GM19467 (cell line): ENCODE measurements at regions not wholly inside any gene's neighbourhood (a gene's known extent, or its start where the extent isn't known, plus 50 kb on each side); places are given as distances from the start of the nearest gene placed in this dataset.

ENCODE experiments used
- ATAC-seq: cut with Tn5 transposase; IDR thresholded peaks from one replicate; pipeline ENCODE4 v1.9.1; 2021; ENCODE audit warnings: mild to moderate bottlenecking, moderate library complexity; ENCODE audit not compliant: unreplicated experiment

DNA sequence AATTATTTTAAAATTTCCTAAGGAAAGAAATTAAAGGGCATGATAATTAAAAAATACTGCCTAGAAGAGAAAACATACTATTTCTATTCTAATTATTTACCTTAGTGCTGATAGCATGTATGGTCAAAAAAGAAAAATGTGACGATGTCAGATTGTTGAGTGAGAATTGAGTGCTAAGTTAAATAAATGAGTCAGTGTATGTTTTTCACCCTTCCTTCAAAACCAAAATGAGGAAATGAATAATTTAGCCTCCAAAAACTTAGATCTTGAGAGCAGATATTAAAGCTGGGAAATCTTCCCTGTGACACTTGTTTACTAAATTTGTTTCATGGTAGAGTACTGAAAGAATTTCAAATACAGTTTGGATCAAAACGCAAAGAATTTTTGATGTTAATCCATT, 58.6 kb upstream of the NYAP2 start:
- ATAC-seq: no peak

DNA sequence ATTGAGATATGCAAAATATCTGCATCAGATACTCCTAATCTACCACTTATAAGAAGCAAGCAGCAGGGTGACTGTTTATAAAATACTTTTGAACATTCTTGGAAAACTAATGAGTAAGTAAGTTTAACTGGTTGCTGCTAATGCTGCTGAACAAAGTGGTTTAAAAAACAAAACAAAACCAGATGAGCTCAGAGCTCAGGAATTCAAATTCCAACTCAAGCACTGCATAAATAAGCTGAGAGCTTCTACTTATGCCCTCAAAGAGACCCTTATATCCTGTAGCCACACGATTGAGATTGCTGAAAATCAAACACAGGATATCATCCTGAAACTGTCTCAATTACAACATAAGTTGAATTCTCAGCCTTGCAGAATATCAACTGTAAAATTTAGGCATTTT, 62.3 kb upstream of the NYAP2 start:
- no peak for ATAC-seq

DNA sequence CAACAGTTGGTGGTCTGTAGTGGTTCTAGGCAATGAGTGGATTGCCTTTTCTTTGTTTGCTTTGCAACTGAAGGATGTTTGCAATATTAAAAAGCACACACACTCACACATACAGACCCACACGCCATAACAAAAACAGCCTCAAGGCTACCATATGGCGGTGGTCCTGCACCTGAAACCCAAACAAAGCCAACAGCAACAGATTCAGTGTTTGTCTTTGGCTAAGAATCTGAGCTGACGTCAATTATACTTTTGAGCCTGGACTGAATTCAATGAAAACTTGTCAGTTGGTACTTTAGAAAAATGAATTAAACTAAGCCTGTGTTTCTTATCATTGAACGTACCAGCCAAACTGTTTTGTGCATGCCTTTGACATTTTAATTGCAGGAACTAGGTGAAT, 65.0 kb upstream of the NYAP2 start:
- ATAC-seq: no peak

DNA sequence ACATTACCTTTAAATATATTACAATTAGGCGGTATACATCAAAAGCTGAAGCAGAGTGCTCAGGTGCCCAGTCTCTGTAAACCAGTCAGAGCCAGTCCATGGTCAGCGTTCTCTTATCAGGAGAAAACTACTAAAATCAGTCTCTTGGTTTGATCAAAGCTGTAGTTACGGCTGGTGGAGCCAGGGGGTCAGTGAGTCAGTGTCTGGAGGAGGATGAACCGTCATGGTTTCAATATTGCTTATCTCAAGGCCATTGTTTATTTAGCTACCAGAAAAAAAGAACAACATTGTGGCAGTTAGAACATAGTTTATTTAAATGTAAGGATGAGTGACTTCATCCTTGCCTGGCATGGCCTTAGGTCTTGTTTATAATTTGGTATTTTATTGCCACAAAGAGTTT, 71.3 kb upstream of the NYAP2 start:
- no peak for ATAC-seq

DNA sequence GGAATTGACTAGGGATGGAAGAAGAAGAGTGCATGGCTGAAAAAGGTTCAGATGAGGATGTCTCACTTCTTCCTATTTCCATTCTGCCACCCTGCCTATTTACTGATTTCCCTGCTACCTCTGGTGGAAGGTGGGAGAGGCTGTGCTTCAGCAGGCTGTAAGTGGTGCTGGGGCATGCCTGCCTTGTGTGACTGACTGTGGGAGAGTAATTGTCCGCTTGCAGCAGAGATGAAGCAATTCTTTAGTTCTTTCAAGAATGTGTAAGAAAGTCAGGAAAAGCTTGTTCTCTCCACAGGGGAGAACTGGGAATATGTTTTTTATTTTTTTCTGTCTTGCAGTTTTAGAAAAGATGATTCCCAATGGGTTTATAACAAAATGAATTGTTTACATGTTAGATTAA, 72.5 kb upstream of the NYAP2 start:
- ATAC-seq: no peak

DNA sequence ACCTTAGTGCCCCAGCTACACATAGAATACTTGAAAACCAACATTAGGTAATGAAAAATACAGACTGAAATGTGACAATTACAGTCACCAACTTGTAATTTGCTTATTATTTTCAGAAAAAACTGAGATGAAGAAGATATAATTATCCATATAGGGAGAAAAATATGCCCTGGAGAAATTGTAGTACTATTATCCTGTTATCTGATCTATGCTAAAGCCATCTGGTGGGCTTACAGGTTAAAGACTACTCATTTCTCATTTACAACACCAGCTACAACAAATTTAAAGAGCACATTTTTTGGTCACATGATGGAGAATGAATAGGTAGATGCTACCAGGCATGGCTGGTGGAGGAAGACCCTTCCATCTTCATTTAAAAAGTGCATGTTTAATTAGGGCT, 79.6 kb upstream of the NYAP2 start:
- no peak for ATAC-seq

DNA sequence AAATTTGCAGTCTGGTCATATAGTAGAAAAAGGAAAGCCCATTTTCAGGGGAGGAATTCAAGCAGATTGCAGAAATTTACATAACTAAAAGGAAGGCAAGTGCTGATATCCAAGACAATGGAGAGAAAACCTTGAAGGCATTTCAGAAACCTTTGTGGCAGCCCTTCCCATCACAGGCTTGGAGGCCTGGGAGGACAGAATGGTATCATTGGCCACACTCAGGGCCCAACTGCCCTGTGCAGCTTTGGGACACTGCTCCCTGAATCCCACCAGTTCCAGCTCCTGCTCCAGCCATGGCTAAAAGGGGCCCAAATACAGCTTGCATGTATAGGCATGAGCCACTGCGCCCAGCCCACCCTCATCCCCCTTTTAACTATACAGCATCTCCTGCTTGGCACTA, 81.1 kb upstream of the NYAP2 start:
- no peak for ATAC-seq

DNA sequence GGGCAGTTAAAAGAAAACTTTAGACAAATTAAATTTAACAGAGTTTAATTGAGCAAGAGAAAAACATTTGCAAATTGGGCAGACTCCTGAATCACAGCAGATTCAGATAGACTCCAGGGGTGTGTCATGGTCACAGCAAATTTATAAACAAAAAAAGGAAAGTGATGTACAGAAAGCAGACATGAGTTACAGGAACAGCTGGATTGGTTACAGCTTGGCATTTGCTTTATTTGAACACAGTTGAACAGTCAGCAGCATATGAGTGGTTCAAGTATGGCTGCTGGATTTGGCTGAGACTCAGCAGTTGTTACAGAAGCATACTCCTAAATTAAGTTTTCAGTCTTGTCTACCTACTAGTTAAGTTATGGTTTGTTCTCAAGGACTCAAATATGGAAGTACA, 82.3 kb upstream of the NYAP2 start:
- no peak for ATAC-seq

DNA sequence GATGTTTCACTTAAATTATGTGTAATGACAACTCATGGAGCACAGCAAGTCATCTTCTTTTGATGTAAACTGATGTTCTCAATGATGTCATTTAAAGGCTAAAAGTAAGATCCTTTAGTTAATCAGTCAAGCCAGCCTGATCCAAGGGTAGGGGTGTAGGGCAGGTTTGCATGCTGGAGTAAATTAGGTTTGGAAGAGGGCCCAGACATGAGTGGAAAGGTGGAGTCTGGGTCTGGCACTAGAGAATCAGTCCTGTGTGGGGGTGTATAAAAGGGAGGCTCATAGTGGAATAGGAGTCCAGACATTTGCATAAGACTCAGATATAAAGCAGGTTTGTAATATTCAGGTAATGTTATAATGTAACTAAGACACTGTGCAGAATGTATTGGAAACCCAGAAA, 88.8 kb upstream of the NYAP2 start:
- no peak for ATAC-seq

DNA sequence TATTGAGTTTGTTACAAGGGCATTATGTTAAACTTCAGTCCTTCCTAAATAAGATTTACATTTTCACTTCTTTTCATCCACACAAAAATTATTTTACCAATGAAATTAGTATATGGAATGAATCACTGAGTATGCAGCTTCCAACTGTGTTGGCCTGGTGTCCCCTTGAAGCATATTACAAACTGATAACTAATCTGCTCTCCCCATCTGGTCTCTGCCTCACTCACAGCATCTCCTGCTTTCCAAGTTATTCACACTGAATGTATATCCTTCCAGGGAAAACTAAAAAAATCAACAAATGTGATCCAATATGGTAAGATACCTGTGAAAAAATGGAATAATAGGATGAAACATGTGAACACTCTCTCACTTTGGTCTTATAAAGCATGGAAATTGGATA, 90.0 kb upstream of the NYAP2 start:
- ATAC-seq: no peak

DNA sequence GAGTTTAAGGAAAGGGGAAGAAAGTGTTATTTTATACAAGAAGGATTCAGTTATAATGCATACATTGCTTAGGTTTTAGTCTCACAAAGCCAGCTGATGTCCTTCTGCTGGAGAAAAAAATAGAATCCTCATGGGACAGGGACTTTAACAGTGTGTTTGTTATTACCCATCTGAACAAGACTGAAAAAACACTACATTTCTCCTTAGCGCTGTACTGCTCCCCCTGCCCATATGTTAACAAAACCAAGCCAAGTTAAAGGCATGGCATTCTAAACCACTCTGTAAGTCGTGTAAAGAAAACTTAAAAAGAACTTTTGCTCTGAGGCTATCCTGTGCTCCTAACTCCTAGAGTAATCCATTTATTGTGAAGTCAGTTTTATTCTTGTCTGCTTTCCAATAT, 102.6 kb upstream of the NYAP2 start:
- no peak for ATAC-seq

DNA sequence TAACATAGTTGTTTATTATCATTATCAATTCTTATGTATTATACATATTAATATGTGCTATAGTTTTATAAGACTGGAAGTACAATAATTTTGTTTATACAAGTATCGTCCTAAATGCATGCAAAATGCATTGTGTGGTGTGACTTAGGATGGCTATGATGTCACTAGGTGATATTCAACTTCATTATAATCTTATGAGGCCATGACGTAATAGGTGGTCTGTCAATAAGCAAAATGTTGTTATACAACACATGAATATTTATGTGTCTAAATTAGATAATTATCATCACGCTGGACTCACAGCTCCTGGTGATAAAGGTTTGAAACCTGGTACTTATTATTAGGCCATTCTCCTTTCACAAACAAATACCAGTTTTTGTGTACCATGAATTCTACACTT, 104.4 kb upstream of the NYAP2 start:
- ATAC-seq: no peak

DNA sequence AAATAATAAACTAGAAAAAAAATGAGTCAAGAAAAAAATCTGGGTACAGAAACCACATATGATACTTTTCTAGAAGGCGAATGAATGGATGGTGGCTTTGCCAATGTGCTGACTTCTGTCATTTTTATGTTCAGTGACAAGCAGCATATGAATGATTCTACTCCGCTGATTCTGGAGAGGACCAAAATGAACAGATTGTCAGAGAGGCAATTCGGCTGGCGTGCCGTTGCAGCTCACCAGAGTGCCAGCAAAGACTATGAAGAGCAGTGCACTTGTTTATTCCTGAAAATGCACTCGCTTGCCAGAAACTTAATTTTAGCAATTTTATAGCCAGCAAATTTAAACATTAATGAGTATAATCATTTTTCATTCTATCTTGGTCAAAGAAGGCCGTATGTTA, 105.9 kb upstream of the NYAP2 start:
- no peak for ATAC-seq

DNA sequence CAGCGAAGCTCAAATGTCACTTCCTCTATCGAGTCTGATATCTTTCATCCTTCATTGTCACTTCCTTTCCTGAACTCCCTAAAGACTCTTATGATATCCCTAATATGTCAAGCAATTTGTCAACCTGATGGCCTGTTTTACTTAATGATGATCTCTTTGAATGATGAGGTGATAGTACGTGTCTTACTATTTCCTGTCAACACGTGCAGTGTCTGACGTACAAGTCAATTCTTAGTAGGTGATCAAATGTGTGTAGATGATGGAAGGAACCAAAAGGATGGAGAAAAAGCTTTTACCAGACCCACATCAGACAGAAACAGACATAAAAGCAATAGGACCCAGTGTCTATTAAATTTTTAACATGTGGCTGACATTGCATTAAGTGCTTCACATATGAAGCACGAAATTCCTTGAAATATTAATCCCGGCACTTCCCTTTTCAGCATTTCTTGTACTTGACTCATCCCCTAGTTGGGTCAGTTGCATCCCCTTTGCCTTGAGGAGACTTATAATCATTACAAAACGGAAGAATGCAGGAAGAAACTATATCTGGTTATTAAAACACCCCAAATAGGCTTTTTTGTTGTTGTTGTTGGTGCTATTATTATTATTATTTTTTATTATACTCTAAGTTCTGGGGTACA, 108.6 kb upstream of the NYAP2 start:
- ATAC-seq: no peak

DNA sequence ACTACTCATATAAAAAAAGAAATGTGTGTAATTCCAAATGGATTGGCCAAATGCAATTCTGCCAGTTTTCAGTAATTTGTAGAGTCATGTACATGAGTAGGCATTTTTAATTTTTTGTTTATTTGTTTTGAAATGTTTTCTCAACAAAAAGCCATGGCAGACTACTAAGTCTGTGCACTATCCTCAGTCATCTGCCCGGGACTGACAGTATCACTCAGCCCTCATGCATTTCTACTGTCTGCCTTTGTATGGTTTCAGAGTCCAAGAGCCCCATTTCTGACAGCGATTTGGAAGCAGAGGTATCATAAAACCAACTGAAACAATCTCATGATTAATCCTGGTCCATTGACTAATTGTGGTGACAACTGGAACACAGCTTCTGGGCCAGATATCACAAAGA, 109.9 kb upstream of the NYAP2 start:
- ATAC-seq: no peak

DNA sequence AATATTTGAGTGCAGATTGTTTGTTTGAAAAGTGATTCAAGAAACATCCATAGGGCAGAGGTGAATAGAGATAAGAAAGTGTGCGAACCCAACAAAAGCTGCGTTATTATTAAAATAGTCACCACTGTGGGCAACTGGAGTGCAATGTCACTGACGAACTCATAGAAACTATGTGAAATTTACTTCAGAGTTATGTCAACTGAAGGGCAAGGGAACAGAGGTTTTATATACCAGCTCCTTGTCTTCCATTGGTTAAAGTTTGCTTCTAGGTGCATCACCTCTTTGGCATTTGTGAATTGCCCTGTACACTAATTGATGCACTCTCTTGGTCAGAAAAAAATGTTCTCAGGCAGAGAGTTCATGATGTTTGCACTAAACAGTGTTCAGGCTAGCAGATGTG, 110.5 kb upstream of the NYAP2 start:
- ATAC-seq: no peak

DNA sequence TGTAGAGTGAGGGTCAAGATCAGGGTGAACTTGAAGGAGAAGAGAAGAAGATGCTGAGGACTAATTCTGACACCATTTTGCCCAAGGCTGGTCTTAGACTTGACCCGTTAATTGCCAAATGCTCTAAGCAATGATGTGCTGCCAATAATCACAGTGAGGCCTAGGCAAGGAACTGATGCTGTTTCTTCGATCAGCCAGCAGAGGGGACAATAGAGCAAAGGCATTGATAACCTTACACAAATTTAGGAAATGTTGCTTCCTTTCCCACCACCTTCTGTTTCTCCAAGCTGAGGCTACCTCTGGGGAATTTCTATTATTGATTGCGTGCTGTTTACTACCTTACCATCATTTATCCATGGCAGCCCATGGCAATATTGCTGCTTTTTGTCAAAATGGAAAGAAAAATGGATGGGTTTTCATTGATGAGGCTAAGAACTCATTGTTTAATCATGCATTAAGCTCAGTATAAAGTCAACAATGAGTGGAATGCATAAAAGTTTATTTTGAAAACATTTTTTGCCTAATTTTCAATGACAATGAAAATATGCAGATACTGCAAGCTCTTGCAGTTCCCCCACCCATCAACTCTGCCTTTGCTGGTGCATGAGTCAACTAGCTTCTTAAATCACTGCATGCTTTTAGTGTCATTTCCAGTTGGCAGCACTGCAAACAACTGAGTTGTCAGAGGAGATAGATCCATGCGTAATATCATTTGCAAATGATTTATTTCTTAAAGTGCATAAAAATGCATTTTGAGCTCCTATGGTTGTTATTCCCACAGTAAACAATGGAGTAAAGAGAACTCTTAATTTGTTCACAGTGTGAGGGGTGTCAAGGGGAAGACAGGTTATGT, 116.4 kb upstream of the NYAP2 start:
- ATAC-seq: peak; percentile 83

DNA sequence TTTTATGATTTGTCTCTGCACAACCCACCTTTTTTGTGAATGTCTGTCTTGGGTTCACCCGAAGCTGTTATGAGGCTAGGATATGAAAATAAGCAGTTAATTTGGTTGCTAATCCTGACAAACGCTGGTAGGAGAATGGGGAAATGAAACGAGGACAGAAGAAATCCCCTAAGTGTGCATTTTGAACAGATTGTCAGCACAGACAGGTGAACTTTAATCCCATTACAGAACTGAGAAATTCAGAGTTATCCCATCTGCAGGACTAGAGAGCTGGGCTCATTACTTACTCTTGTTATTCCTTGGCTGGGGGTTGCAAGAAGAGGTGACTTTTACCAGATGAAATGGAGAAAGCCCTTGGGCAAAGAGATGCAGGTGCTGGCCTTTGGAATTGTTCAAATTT, 123.3 kb upstream of the NYAP2 start:
- ATAC-seq: peak; percentile 84

DNA sequence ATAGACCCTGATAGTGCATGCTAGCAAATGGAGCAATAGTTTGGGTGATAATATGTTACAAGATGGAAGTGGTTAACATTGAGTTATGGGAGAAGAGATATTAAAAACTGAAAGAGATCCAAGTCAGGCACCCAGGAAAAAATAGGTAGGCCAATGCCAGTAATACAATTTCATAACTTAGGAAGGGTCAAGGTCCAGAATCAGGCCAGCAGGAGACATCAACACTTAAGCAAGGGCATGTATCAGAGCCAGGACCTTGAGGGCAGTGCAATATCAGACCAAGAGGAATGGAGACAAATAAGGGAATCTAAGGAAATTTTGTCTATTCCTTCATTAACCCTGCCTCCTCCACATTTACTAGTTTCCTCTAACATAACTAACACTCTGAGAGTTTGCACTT, 124.1 kb upstream of the NYAP2 start:
- no peak for ATAC-seq

DNA sequence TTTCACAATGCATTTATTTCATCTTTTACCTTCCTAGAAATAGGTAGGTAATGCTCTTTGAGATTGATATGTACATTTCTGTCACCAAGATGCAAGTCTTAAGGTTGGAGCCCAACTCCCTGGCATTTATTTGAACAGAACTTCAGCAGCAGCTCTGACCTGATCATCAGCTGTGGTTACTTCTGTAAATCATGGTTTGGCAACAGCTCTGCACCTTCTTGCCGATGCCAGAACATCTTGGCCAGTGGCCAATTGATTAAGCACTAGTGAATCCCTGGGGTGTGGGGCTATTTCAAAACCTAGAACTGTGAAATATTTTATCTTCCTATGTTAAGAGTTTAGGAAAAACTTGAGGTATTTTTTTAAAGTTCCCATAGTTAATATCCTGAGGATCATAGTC, 124.8 kb upstream of the NYAP2 start:
- ATAC-seq: no peak

DNA sequence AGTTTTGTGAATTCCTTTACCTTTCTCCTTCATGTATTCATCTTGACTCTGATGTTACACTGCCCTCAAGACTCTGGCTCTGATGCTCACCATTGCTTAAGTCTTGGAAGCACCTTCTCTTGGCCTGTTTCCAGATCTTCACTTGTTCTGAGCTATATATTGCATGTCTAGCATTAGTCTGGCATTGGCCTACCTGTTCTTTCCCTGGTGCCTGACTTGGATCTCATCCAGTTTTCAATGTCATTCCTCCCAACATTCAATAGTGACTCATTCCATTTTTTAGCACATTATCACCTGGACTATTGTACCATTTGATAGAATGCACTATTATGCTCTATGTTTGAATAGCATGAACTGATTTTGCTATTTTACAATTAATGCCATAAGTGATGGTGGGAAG, 127.3 kb upstream of the NYAP2 start:
- ATAC-seq: no peak

DNA sequence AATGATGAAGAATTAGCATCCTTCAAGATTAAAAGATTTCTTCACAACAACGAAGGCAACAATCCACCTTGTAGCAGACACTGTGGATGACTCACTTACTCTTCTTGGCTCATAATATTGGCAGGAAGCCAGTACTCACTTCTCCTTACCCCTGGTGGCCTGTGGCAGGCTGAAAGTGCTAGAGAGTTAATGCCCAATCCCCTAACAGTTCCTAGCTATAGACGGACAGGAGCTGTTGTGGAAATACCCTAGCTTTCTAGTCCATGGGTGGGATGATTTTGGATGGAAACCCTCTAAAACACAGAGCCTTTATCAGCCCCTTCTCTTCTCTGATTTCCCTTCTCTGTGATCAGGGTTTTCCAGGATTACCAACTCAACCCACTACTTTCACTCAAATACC, 128.6 kb upstream of the NYAP2 start:
- ATAC-seq: peak; percentile 99

DNA sequence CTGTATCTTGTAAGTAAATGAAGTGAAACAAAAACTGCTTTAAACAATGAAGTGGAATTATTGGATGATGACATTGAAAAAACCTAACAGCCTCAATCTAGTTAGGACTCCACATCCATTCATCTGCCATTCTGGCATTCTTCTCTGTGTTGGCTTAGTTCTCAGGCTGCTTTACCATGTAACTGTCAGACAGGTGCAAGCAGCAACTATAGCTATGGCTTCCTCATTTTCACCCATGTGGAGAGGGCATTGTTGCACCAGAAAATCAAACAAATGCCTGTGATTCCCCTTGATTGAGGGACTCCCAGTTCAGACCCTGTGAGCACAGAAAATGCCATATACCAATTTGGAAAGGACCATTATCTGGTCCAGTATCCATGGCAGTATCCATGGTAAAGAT, 129.5 kb upstream of the NYAP2 start:
- no peak for ATAC-seq
